T-helper 1 cell treated with Interleukin-12 subunit alpha and Interleukin-12 subunit beta and Interleukin-4 antibody, amounts not matched to agents 30 μg/mL and 1 μg/mL, for 36 hours (primary cell): ENCODE measurements at regions not wholly inside any gene's neighbourhood (a gene's known extent, or its start where the extent isn't known, plus 50 kb on each side); places are given as distances from the start of the nearest gene placed in this dataset.

ENCODE experiments used
- H3K27ac Mint-ChIP-seq: one replicate; pipeline ENCODE4 v1.8.0; 2021; ENCODE audit warnings: mild to moderate bottlenecking, mixed read lengths
- H3K27me3 Mint-ChIP-seq: one replicate; pipeline ENCODE4 v1.8.0; 2021; ENCODE audit warnings: low read depth, mixed read lengths
- H3K36me3 Mint-ChIP-seq: one replicate; pipeline ENCODE4 v1.8.0; 2021; ENCODE audit warnings: low read depth, mixed read lengths
- H3K4me1 Mint-ChIP-seq: one replicate; pipeline ENCODE4 v1.8.0; 2021; ENCODE audit warnings: low read depth, mixed read lengths
- H3K4me3 Mint-ChIP-seq: one replicate; pipeline ENCODE4 v1.8.0; 2021; ENCODE audit warnings: mild to moderate bottlenecking, moderate library complexity, mixed read lengths
- H3K9me3 Mint-ChIP-seq: one replicate; pipeline ENCODE4 v1.8.0; 2021; ENCODE audit warnings: mixed read lengths

- no peaks in the 10 kb centered on the region for H3K4me1 Mint-ChIP-seq
- no peaks in the 10 kb centered on the region for H3K27me3 Mint-ChIP-seq
- H3K27ac Mint-ChIP-seq: no peak overlapping the region
- H3K36me3 Mint-ChIP-seq: no peaks in the 10 kb centered on the region
- no peaks in the 10 kb centered on the region for H3K9me3 Mint-ChIP-seq
- H3K4me3 Mint-ChIP-seq: no peak overlapping the region
These were observed 245.3 kb downstream of the TBXT start for GRCh38 chr6:165922309-165922794.

GRCh38 chr6:165920896-165921671 lies 246.6 kb downstream of the TBXT start:
- Mint-ChIP-seq H3K4me3 (no peak overlapping the region), H3K36me3 (no peaks in the 10 kb centered on the region), H3K4me1 (no peaks in the 10 kb centered on the region), H3K9me3 (no peaks in the 10 kb centered on the region), H3K27ac (no peak overlapping the region), H3K27me3 (no peaks in the 10 kb centered on the region)

GRCh38 chr6:165917576-165917975 lies 250.1 kb downstream of the TBXT start:
- Mint-ChIP-seq H3K4me3 (no peak overlapping the region), H3K36me3 (no peaks in the 10 kb centered on the region), H3K27me3 (no peaks in the 10 kb centered on the region), H3K4me1 (no peaks in the 10 kb centered on the region), H3K27ac (no peak overlapping the region), H3K9me3 (no peaks in the 10 kb centered on the region)

- Mint-ChIP-seq H3K9me3 (no peaks in the 10 kb centered on the region), H3K4me1 (no peaks in the 10 kb centered on the region), H3K36me3 (no peaks in the 10 kb centered on the region), H3K27ac (no peak overlapping the region), H3K27me3 (no peaks in the 10 kb centered on the region), H3K4me3 (no peak overlapping the region)
These were observed 252.2 kb upstream of the PDE10A start for GRCh38 chr6:165915022-165915770.

GRCh38 chr6:165913676-165914570 lies 250.9 kb upstream of the PDE10A start:
- Mint-ChIP-seq H3K4me3 (no peak overlapping the region), H3K27me3 (no peaks in the 10 kb centered on the region), H3K9me3 (no peaks in the 10 kb centered on the region), H3K27ac (no peak overlapping the region), H3K4me1 (no peaks in the 10 kb centered on the region), H3K36me3 (no peaks in the 10 kb centered on the region)

GRCh38 chr6:165910184-165910966 lies 247.3 kb upstream of the PDE10A start:
- Mint-ChIP-seq H3K4me3 (no peak overlapping the region), H3K4me1 (no peaks in the 10 kb centered on the region), H3K27ac (no peak overlapping the region), H3K27me3 (no peaks in the 10 kb centered on the region), H3K36me3 (no peaks in the 10 kb centered on the region), H3K9me3 (no peaks in the 10 kb centered on the region)

GRCh38 chr6:165906736-165907135 lies 243.7 kb upstream of the PDE10A start:
- no peaks in the 10 kb centered on the region for H3K4me1 Mint-ChIP-seq
- H3K9me3 Mint-ChIP-seq: no peaks in the 10 kb centered on the region
- no peaks in the 10 kb centered on the region for H3K36me3 Mint-ChIP-seq
- no peaks in the 10 kb centered on the region for H3K27me3 Mint-ChIP-seq
- H3K27ac Mint-ChIP-seq: no peak overlapping the region
- H3K4me3 Mint-ChIP-seq: no peak overlapping the region

GRCh38 chr6:165905744-165906143 lies 242.7 kb upstream of the PDE10A start:
- Mint-ChIP-seq H3K4me3 (no peak overlapping the region), H3K27me3 (no peaks in the 10 kb centered on the region), H3K9me3 (no peaks in the 10 kb centered on the region), H3K27ac (no peak overlapping the region), H3K4me1 (no peaks in the 10 kb centered on the region), H3K36me3 (no peaks in the 10 kb centered on the region)

GRCh38 chr6:165900970-165901369 lies 237.9 kb upstream of the PDE10A start:
- Mint-ChIP-seq H3K4me1 (no peaks in the 10 kb centered on the region), H3K27me3 (no peaks in the 10 kb centered on the region), H3K27ac (no peak overlapping the region), H3K4me3 (no peak overlapping the region), H3K36me3 (no peaks in the 10 kb centered on the region), H3K9me3 (no peaks in the 10 kb centered on the region)

- no peaks in the 10 kb centered on the region for H3K36me3 Mint-ChIP-seq
- no peaks in the 10 kb centered on the region for H3K9me3 Mint-ChIP-seq
- no peaks in the 10 kb centered on the region for H3K4me1 Mint-ChIP-seq
- H3K27me3 Mint-ChIP-seq: no peaks in the 10 kb centered on the region
- H3K4me3 Mint-ChIP-seq: no peak overlapping the region
- H3K27ac Mint-ChIP-seq: no peak overlapping the region
These were observed 236.6 kb upstream of the PDE10A start for GRCh38 chr6:165899611-165900010.

GRCh38 chr6:165895421-165896165 lies 232.6 kb upstream of the PDE10A start:
- Mint-ChIP-seq H3K36me3 (no peaks in the 10 kb centered on the region), H3K4me1 (no peaks in the 10 kb centered on the region), H3K27ac (no peak overlapping the region), H3K27me3 (no peaks in the 10 kb centered on the region), H3K9me3 (no peaks in the 10 kb centered on the region), H3K4me3 (no peak overlapping the region)

GRCh38 chr6:165894171-165894825 lies 231.3 kb upstream of the PDE10A start:
- H3K36me3 Mint-ChIP-seq: no peaks in the 10 kb centered on the region
- H3K27me3 Mint-ChIP-seq: no peaks in the 10 kb centered on the region
- H3K4me3 Mint-ChIP-seq: no peak overlapping the region
- no peaks in the 10 kb centered on the region for H3K9me3 Mint-ChIP-seq
- H3K4me1 Mint-ChIP-seq: no peaks in the 10 kb centered on the region
- H3K27ac Mint-ChIP-seq: no peak overlapping the region

- no peak overlapping the region for H3K4me3 Mint-ChIP-seq
- H3K36me3 Mint-ChIP-seq: no peaks in the 10 kb centered on the region
- H3K27ac Mint-ChIP-seq: no peak overlapping the region
- H3K9me3 Mint-ChIP-seq: no peaks in the 10 kb centered on the region
- H3K27me3 Mint-ChIP-seq: no peaks in the 10 kb centered on the region
- no peaks in the 10 kb centered on the region for H3K4me1 Mint-ChIP-seq
These were observed 230.4 kb upstream of the PDE10A start for GRCh38 chr6:165893431-165893830.
